AG08395 (cell line): ENCODE measurements at regions not wholly inside any gene's neighbourhood (a gene's known extent, or its start where the extent isn't known, plus 50 kb on each side); places are given as distances from the start of the nearest gene placed in this dataset.
"Not testable (repeated sequence)": the region's sequence is repeated elsewhere in the genome, so short reads cannot be mapped to it uniquely, and the experiment has no call there.

Experiments used
- DNase-seq: peaks from one replicate; pipeline ENCODE4 v3.0.0; 2012; ENCODE audit warnings: mixed read lengths, low spot score

GRCh38 chr12:116327992-116328391 is 50.5 kb upstream of the MED13L start:
- not testable (repeated sequence) for DNase-seq

DNA sequence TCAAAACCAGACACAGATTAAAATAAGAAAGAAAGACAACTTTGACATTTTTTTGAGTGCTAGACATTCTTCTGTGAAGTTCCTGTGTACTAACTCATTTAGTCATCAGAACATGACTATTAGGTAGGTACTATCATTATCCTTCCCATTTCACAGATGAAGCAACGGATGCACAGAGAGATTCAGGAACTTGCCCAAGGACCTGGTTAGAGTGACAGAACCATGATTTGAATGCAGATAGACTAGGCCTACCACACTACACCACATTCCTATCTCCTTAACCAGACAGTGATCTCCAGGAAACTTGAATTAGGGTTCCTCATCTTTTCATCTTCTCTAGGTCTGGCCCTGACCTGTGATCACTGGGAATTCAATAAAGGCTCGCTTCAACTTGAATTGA is 54.4 kb upstream of the MED13L start:
- DNase-seq = no peak

GRCh38 chr12:116332705-116333380 is 55.4 kb upstream of the MED13L start:
- DNase-seq = no peak

DNA sequence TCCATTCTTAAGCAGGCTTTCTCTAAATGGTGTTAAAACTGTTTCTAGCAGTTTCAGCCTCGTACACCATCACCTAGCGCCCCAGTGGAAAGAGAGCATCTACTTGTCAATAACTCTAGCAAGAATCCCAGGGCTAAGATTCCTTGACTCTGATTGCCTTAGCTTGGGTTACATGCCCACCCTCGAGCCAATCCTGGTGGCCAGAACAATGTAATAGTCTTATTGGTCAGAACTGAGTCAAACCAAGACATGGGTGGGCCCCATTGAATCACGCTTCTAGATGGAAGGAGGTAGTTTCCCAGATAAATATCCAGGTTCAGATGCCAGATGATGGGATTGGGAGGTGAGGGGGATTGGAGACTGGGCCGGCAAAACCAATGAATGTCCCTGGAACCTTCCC is 55.9 kb upstream of the MED13L start:
- DNase-seq = no peak

GRCh38 chr12:116336542-116337065 is 59.1 kb upstream of the MED13L start:
- no peak for DNase-seq

GRCh38 chr12:116337312-116337711 is 59.8 kb upstream of the MED13L start:
- no peak for DNase-seq

- DNase-seq = no peak
Observed at GRCh38 chr12:116338064-116338846, 60.8 kb upstream of the MED13L start.

- DNase-seq = no peak
Observed at GRCh38 chr12:116339062-116339461, 61.6 kb upstream of the MED13L start.

DNA sequence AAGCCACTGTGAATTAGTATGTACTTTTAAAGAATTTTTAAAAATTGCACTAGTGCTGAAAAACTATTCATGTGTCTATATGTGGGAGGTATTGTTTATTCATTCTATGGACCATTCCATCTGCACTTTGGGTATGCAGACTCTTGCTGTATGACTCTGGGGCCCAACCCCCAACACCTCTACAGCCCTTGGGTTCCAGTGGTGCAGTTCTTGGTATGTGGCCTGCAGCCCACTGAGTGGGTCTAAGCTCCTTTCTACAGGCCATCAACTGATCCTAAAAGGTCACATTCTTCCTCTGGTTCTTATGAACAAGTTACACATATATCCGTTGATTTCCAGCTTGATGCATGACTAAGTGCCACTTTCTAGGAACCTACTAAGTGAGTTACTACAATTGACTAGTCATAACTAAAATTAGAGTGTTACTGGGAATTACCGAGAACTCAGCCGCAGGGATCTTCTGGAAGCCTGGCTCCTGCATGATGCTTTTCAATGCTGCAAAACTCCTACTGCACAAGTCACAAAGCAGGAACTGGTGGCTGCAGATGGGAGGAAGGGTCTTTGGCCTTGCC is 62.4 kb upstream of the MED13L start:
- peak; percentile 42 for DNase-seq

DNA sequence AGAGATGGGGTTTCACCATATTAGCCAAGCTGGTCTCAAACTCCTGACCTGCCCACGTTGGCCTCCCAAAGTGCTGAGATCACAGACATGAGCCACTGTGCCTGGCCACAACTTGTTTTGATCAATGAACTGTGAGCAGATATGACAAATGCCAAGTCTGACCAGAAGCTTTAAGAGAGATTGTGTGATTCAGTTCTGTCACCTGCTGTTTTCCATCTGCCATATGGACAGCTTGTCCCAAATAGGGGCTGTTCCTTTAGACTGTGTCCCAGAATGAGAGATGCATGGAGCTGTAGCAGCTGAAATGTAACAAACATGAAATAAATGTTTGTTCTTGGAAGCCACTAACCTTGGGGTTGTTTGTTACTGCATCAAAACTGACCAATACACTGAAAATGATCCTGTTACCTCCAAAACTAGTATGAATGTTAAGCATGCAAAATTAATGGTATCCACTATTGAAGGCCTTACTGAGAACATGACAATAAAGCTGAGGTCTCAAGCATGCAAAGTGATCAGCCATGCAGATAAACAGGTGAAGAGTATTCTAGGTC is 65.9 kb upstream of the MED13L start:
- DNase-seq = no peak

DNA sequence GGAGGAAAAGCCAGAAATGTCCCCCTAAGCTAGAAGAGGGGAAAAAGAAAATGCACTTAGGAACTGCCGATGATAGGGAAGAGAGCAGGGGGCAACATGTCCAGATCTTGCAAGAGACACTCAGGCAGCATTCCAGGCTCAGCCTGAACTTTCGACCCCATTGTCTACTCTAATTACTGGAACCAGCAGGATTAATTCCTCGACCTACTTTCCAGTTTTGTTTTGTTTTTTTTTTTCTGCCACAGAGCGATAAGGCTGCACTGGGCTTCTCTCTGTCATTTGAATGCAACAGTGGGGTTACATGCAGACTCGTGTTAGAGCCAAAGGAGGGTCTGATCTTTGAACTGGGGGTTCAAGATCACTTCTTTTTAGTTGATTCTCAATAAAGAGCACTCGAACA is 68.7 kb upstream of the MED13L start:
- no peak for DNase-seq

- DNase-seq = peak; percentile 90
Observed at GRCh38 chr12:116346741-116347140, 69.2 kb upstream of the MED13L start.

- no peak for DNase-seq
Observed at GRCh38 chr12:116347265-116347664, 69.8 kb upstream of the MED13L start.

- DNase-seq = no peak
Observed at GRCh38 chr12:116352315-116352835, 74.9 kb upstream of the MED13L start.

- DNase-seq = no peak
Observed at GRCh38 chr12:116353958-116354357, 76.5 kb upstream of the MED13L start.

DNA sequence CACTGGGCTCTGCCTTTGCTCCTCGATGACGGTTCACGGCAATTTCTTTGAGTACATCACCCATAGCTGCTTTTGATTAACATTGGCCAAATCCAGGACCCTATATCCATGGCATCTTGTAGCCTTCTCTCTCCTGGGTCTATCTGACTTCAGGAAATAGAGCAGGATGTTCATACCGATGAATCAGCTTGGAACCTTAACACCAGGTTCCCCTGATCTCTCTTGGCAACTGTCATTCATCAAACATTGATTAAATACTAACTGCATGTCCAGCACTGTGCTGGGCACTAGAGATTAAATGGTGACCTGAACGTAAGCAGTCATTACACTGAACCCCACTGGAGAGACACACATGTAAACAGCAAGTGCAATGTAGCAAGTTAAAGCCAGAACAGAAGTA is 77.0 kb upstream of the MED13L start:
- DNase-seq = no peak

- no peak for DNase-seq
Observed at GRCh38 chr12:116354950-116355783, 77.7 kb upstream of the MED13L start.

DNA sequence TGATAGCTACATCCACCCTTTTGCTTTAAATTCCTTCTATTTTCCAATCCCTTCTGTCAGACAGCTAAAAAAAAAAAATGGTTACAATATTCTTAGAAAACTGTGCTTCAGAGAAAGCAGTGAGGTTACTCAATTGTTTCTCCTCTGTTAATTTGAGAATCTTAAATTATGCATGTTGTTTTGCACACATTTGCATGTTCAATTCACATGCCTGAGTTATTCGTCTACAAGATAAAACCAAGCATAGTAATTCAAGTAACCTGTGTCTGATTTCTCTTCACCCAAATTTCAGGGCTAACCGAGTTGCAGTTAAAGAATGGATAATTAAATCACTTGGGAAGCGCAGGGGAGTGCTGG is 81.0 kb upstream of the MED13L start:
- DNase-seq = no peak

- peak; percentile 88 for DNase-seq
Observed at GRCh38 chr12:116358893-116359761, 81.6 kb upstream of the MED13L start.

- no peak for DNase-seq
Observed at GRCh38 chr12:116360579-116361413, 83.3 kb upstream of the MED13L start.
